M059J (cell line): ENCODE measurements at regions not wholly inside any gene's neighbourhood (a gene's known extent, or its start where the extent isn't known, plus 50 kb on each side); places are given as distances from the start of the nearest gene placed in this dataset.

Source experiments
- DNase-seq: peaks from one replicate; pipeline ENCODE4 v3.0.0-alpha.2; 2012; ENCODE audit warnings: low read depth

DNA sequence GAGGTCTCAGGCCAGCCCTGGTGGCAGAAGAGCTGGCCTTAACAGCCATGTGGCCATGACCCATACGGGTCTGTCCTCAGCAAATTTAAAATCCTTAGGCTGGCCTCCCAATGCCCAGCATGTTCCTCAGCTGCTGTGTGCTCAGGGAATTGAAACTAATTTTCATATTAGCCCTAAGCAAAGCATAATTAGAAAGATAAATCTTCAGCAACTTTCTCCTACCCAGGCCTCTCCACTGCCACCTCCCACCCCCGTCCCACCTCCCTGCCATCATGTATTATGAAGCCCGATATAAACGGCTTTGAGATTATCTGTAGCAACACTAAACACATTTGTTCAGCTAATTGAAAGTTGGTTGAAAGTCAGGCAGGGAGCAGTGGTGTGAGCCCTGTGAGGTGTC, 178.8 kb upstream of the NTM start:
- no peak for DNase-seq

DNA sequence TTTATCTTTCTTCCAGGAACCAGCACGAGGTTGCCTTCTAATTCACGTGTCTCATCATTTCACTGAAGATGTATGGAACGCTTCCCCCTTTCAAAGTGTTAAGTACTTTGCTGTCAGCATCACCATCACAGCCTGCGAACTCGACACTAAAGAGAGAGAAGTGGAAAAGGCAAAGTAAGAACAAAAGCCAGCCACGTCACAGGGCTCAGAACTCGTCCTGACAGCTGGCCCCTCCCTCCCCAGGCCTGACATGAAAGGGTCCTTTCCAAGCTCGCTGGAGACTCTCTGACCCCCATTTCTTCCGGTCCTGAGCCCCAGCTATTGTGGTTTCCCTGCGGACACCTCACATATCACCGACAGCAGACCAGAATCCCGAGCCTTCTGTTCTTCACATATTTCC, 177.8 kb upstream of the NTM start:
- no peak for DNase-seq

DNA sequence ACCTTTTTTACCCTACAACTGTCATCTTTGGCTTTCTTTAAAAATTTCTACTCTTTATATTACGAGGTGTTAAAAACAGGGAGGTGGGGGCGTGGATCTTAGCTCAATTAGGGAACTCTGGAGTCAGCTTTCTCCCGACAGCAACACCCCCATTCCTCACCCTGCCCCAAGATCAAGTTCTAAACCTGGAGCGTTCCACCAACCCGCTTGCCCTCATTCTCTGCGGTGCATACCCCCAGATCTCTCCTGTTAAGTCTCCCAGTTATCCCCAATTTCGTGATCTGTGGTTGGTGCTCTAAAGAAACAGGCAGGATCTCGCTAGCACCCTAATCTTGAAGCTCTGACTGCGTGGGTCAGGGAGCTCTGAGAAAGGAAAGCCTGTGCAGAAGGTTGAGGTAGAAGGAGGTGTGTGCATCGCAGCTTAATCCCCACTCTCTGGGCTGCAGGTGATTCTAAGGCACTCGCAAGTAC, 177.3 kb upstream of the NTM start:
- no peak for DNase-seq

- DNase-seq, result no peak
These were observed 175.7 kb upstream of the NTM start for GRCh38 chr11:131194726-131195125.

DNA sequence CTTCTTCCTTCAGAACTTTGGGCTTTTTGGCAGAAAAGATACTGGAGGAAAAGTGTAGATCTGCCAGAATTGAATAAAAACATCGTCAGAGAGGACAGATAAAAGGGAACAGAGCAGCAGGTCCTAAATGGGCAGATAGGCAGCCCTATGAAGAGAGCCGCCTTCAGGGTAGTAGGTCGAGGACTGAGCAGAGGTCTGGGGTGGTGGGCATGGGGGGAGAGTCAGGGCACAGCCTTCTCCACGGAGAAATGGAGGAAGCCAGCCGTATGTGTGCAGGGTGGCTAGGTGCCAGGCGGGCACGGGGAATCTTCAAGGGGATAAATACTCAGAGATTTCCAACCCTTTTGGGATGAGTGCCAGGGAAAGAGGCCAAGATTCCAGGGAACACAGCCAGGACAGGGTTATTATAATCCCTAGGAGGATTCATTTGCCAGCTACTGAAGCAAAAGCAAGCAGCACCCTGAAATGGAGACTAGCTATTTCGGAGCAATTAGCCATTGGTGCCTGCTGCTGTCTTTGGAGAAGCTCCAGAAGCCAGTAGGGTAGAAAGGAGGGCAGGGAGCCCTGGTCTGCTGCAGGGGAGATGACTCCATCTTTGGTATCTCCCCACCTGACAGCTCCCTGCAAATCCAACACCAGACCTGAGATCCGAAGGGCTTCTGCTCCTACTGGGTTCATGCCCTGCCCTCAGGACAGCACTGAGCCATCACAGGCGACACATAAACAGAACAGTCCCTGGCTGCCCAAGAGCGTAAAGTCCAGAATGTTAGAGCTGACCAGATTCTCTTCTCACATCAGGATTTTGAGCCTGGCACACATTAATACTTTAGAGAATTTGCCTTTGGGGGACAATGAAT, 174.5 kb upstream of the NTM start:
- DNase-seq, result peak; percentile 53

GRCh38 chr11:131198161-131199014, 172.0 kb upstream of the NTM start:
- no peak for DNase-seq

DNA sequence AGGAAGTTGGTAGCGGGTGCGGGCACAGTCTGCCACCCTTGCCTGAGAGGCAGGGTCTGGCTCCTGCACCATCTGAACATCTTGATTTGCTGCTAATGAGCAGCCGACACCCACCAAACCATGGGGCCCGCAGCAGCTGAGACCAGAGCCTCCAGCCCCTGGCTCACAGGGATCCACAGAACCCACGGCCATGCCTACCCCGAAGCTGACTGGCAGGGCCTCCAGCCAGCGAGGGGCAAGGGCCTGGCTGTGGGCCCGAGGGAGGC, 171.5 kb upstream of the NTM start:
- no peak for DNase-seq

GRCh38 chr11:131201674-131202073, 168.7 kb upstream of the NTM start:
- no peak for DNase-seq

GRCh38 chr11:131203040-131203439, 167.4 kb upstream of the NTM start:
- DNase-seq, result no peak

- no peak for DNase-seq
These were observed 166.1 kb upstream of the NTM start for GRCh38 chr11:131204282-131204681.

- DNase-seq, result no peak
These were observed 165.5 kb upstream of the NTM start for GRCh38 chr11:131204765-131205380.

DNA sequence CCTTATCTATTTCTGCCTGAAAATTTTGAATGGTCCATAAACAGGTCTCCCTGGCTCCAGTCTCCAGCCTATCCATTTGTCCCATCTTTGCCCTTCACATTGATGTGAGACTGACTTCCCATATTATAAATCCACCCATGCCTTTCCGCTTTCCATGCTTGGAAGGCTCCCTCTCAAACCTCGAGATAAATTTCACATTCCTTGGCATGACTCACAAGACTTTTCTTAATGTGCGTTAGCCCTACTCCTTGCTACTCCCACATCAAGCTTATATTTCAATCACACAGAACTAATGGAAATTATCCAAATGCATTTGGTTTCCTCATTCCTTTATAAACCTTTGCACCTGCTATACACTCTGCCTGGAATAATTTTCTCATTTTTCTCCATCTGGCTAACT, 163.7 kb upstream of the NTM start:
- no peak for DNase-seq

- no peak for DNase-seq
These were observed 162.5 kb upstream of the NTM start for GRCh38 chr11:131207901-131208300.

- DNase-seq, result peak; percentile 12
These were observed 152.8 kb upstream of the NTM start for GRCh38 chr11:131217313-131218310.

DNA sequence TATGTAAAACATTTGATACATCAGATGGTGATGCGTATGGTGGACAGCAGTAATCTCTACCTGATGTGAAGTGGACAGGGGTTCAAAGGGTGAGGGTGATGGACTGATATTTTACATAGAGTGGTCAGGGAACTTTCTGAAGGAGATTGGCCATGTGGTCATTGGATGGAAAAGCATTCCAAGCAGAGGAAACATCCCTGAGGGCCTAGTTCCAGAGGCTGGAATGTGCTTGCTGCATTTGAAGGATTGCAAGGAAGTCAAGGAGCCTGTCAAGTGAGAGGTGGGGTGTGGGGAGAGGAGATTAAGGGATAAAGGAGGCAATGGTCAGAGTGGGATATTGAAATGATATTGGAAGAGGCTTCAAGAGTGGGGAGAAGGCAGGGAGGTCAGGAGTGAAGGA, 151.9 kb upstream of the NTM start:
- DNase-seq, result no peak

DNA sequence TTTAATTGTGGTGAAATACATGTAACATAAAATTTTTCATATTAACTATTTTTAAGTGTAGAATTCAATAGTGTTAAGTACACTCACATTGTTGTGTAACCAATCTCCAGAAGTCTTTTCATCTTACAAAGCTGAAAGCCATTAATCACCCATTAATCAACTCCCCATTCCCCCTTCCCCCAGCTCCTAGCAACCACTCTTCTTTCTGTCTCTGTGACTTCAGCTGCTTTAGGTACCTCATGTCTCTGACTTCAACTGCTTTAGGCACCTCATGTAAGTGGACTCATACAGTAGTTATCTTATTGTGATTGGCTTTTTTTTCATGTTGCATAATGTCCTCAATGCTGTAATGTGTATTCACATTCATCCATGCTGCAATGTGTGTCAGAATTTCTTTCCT, 150.8 kb upstream of the NTM start:
- no peak for DNase-seq

DNA sequence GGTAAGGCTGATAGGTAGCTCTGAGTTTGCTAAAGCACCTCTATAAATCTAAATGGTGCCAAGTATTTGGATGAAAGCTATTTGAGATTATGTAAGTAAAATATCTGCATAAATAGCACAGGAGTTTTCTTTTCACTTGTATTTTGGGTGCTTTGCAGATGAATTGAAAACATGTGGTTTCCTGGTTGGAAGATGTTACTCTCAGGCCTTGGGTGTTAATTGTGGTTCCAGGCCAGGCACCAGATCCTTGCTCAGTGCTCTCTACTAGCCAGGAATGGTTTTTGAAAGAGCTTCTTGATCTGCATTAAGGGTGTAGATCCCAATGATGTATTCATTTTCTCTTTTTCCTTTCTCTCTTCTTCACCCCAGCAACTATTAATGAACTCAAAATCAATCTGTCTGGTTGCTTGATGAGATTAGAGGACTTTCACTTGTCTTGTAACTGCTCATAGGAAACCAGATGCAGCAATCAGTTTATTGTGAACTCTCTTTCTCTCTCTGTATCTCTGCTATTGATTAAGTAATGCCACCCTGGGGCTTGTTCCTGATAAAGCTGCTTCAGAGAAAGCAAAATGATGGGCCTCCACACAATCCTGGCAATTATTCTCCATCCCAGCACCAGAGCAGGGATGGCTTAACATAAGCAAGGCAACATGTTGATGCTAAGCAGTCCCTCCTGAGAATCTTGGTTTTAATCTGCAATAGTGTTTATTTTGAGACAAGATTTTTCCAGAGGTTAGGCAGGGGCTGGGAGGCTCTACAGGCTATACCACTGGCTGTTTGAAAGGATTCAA, 147.0 kb upstream of the NTM start:
- DNase-seq, result no peak

- DNase-seq, result no peak
These were observed 142.0 kb upstream of the NTM start for GRCh38 chr11:131228378-131228777.

GRCh38 chr11:131229221-131229620, 141.2 kb upstream of the NTM start:
- no peak for DNase-seq

- DNase-seq, result no peak
These were observed 139.0 kb upstream of the NTM start for GRCh38 chr11:131231317-131231940.
